Activated CD4-positive, CD25-positive, alpha-beta regulatory T cell (primary cell): ENCODE measurements at regions not wholly inside any gene's neighbourhood (a gene's known extent, or its start where the extent isn't known, plus 50 kb on each side); places are given as distances from the start of the nearest gene placed in this dataset.

Experiments
- DNase-seq, 4 experiments: peaks; one replicate each; lab custom pipeline; 2025; lab: John Stamatoyannopoulos, UW

DNA sequence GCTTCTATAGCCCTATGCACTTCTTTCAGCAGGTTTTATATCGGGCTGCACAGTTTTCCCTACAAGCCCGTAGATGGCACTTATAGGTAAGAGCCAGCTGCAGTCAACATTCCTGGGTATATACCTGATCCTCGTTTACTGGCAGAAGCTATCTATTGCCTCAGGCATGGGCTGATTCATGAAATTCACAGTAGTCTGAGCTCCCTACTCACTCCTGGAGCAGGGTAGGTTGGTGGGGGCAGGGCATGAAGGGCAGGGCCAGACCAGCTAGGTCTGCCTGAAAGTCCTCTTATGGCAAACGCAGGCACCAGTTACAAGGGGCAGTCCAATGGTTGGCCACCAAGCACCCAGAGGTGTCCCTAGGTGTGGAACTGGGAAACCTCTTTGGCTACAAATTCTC, 345.8 kb downstream of the RPS29 start:
- no peak for DNase-seq

GRCh38 chr14:49228552-49228951, 357.6 kb downstream of the RPS29 start:
- DNase-seq: no peak

GRCh38 chr14:49221316-49221715, 364.9 kb downstream of the RPS29 start:
- DNase-seq: no peak

DNA sequence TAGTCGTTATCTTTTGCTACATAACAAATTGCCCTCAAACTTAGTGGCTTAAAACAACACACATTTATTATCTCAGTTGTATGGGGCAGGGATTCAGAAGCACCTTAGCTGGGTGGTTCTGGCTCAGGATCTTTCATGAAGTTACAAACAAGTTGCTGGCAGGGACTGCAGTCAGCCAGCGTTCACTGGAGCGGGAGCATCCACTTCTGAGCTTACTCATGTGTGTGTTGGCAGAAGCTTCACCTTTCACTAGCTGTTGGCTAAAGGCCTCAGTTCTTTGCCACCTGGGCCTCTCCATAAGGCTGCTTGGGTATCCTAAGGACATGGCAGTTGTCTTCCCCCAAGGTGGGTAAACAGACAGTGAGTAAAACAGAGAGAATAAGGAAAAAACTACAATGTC, 365.7 kb downstream of the RPS29 start:
- no peak for DNase-seq

GRCh38 chr14:49218436-49219092, 367.6 kb downstream of the RPS29 start:
- no peak for DNase-seq

- DNase-seq: no peak
Observed at GRCh38 chr14:49212721-49213120, 373.5 kb downstream of the RPS29 start.

- DNase-seq: no peak
Observed at GRCh38 chr14:49209416-49209815, 376.8 kb downstream of the RPS29 start.

DNA sequence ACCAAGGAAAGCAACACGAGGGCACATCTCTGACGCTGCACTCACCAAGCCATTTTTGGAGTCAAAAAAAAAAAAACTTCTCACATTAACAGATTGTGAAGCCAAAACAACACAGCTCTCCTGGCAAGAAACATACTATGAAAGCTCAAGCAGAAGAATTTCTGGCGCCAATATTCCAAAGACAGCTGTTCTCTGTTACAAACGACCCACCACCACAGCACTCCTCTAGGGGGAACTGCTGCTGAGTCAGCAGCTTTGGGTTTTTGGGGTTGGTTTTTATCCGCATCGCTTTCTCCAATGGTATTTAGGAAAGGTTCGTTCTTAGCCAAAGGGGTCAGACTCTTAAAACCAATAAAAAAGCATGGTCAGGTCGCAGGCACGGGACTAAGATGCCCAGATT, 379.4 kb downstream of the RPS29 start:
- no peak for DNase-seq

DNA sequence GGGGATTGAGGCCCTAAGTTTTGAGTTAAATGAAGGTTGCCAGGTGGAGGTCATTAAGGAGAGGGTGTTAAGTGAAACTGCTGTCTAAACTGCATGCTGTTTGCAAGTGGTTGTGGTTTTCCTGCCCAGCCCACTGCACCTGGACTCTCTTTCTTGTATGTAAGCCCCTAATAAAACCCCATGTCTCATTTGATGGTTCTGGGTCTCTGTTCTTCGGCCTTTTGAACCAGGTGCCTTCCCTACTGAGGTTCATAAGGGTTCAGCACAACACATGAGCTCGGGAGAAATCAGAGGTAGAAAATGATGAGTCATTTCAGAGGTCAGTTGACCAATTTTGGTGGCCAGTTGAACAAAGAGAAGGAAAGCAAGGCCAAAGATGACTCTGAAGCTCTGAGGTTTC, 382.5 kb downstream of the RPS29 start:
- no peak for DNase-seq

- no peak for DNase-seq
Observed at GRCh38 chr14:49199159-49199558, 387.0 kb downstream of the RPS29 start.

DNA sequence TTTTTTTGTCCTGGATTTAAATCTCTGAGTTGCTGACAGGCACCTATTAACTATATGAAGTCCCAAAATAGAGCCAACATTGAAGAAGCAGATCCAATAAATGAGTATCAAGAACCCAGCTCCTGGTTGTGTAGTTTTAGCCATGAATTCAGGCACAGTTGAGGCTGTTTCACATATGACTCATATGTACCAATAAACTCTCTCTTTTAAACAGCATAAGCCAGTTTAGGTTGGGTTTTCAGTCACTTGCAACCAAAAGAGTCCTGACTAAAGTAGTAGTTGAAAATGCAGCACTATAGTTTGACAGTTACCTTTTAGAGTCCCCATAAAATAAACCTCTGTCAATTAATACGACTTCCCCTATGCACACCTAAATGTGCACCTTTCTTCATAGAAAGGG, 389.9 kb downstream of the RPS29 start:
- no peak for DNase-seq

- no peak for DNase-seq
Observed at GRCh38 chr14:49194067-49194466, 392.1 kb downstream of the RPS29 start.

DNA sequence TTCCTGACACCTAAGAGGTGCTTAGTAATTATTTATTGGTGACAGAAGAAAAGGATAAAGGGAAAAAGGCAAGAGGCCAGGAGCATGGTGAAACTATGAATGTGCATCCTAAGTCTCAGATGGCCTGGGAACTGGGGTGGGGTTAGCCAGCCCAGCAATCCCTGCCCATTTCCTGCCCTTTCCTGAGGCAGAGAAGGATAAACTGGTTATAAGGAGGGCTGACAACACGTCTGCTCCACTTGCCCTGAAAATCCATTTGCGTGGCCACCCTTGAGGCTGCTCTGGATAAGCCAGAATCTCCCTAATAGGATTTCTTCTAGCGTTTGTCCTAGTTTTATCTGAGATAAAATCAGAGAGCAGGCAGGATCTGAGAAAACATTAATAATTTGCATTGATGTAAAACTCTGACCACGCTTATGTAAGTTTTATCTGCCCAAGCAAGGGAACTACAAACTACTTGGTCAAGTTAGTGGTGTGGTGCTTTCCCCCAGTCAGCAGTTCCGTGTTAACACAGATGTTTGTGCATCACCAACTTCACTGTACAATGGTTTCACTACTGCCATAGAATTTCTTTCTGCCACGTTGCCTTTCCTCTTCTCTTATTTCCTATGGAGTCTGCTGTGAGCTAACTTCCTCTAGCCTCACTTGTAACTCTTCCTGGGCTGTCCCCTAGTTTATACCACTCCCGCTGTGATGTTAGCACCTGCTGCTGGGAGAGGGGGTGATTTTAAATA, 392.7 kb downstream of the RPS29 start:
- DNase-seq: no peak

DNA sequence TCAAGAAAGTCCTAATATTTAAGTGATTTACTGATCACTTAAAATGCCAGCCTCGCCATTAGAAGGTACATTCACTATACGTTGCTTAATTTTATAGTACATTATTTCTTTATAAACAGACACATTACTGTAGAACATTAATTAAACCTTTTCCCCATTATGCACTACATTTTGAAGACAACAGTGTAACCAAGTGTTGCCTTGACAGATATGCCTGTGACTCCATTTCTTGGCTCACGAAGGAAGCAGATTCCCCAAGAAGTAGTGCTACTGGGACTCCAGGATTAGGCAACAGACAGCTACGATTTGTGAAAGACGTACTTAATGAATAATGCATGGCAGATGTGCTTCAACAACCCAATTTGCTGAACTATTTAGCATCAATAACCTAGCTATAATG, 394.8 kb downstream of the RPS29 start:
- no peak for DNase-seq

GRCh38 chr14:49189375-49189774, 396.8 kb downstream of the RPS29 start:
- DNase-seq: no peak

DNA sequence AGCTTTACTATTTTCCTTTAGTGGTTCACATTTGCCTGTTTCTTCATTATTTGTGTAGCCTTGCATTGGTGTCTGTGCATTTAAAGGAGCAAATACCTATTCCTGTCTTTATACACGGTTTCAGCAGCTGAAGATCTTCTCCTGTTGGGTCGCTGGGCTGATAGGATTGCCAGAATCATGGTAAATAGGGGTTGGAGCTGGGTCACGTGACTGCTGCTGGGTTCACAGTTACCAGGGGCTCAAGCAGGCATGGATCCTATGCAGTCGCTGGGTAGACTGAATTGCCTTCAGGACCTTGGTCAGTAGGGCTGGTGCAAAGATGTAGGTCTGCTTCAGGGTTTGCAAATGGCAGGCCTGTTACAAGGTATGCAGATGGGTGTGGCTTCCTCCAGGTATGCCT, 398.4 kb downstream of the RPS29 start:
- DNase-seq: no peak

GRCh38 chr14:49173765-49174373, 412.3 kb downstream of the RPS29 start:
- no peak for DNase-seq

DNA sequence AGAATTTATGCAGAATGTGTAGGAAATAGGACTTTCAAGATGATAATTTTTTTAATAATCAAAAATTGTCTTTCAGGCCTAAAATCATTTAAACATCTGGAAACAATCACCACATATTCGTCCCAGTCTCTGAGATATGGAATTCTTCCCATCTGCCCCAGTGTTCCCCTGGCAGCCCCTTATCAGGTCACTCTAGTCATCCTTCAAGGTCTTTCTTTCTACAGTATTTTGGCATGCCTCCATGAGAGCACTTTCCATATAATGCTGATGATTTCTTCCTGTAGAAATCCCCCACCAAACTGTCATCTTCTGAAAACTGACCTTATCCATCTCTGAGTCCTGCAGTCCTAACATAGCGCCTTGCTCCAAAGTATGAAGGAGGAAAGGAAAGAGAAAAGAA, 422.1 kb downstream of the RPS29 start:
- no peak for DNase-seq

GRCh38 chr14:49160983-49161382, 425.2 kb downstream of the RPS29 start:
- no peak for DNase-seq

DNA sequence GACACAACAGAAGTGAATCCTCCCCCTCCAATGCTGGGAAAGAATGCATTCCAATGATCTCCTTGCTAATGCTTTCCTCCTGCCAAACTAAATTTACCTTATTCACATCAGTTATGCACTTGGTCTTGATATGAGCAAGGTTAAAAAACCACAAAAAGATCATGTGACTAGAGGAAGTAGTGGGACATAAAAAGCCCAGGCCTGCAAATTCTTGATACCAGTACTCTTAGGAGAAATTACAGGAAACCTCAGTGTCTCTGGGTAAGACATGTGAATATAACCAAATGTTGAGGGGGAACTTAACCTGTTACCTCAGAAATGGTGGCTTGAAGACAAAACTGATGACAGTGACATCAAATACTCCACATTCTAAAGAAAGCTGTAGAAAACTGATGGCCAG, 427.1 kb downstream of the RPS29 start:
- DNase-seq: no peak

- DNase-seq: no peak
Observed at GRCh38 chr14:49139593-49139992, 446.6 kb downstream of the RPS29 start.

GRCh38 chr14:49134940-49135339, 451.2 kb downstream of the RPS29 start:
- DNase-seq: no peak

GRCh38 chr14:49121246-49121645, 464.9 kb downstream of the RPS29 start:
- no peak for DNase-seq
